NCI-H2029 (cell line): ENCODE measurements at regions not wholly inside any gene's neighbourhood (a gene's known extent, or its start where the extent isn't known, plus 50 kb on each side); places are given as distances from the start of the nearest gene placed in this dataset.

Experiments used
- DNase-seq: peaks from one replicate; lab custom pipeline; 2025; lab: John Stamatoyannopoulos, UW

DNA sequence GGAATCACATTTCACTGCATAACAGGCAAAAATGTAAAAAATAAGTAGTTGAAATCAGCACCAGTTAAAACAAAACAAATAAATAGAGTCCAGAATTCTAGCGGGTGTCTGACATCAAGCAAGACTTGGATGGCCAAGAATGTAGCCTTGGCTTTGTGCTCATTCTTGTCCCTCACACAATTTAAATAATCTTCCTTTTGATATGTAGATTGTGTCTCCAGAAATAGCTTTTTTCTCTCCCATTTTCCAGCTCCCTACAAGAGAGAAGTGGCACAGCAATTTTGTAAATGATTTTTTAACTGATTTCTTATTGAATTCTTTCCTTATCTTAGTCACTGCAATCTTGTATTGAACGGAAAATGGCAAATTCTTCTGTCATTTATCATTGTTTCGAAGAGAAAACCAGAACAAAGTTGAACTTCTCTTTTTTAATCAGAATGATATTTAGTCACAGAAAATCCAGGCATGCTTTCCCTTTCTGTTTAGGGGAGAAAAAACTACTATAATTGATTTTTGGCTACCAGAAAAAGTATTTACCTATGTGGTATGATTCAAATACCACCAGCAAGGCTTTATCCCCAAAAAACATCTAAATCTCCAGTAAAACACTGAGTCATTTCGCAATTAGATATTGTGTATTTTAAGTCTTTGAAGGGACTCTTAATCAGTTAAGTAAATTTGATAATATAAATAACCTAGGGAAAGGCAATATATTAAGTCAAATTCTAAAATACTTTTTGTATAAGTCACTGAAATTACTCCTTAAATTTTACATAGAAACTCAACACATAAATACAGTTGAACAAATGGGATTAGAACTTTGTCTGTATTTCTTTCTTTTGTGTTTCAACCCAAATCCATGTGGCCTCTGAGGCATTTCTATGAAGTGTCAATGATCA lies 481.7 kb downstream of the GBE1 start:
- DNase-seq = no peak

DNA sequence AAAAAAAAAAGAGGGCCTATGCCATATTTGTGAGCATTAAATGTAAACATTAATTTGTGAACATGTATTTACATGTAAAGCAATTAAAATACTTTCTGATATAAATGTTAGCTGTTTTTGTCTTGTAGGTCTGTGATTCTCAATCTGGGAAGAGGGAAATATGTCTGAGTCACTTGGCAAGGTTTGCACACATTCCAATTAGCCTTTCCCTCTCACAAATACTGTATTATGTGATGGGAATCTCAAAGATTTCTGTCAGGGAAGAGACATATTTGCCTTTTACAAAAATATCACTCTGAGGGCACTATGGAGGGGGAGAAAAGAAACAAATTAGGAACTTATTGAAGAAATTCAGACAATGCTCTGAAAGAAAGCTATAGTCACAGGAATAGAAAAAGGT lies 483.6 kb downstream of the GBE1 start:
- DNase-seq = no peak

DNA sequence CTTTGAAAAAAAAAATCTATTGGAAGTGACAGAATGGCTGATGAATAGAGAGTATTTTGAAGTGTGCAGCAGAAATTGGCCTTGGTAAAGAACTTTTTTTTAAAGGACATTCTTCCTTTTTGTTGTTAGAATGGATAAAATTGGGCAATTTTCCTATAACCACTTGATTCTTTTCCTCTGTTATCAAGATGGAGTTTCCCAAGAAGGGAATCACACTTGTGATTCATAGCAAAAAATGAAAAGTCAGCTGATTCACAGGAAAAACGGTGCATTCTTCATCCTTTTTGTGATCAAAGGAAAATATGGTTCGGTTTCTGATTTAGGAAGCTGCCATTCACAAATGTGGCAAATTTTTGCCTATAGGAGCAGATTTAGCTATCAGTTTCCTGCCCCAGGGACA lies 486.8 kb downstream of the GBE1 start:
- no peak for DNase-seq

DNA sequence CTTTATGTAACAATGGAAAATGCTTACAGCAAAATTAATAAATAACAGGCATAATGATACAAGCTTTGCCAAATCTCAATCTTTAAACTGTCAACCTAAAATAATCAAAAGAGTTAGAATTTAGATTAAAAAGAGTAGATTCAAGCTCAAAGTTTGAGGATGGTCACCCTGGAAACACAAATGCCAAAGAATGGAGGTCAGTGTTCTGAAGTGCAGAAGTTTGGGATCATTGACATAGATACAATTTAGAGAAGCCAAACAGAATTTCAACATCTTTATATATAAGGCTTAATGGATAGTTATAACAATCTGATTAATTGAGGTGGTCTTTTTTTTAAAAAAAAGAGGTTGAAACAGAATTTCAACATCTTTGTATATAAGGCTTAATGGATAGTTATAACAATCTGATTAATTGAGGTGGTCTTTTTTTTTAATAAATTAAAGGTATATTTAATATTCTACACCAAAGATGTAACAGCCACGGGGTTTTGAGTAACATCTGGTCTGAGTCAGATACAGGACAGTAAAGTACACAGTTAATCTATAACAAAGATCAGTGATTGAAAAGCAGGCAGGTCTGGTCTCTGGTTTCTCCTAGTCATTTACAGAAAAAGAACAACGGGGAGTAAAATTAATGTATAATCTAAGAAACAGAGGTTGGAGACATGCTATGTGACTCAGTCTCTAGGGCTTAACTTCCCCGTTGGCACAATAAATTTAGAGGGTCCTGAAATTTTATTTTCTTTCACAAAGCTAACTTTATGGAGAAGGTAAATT lies 490.7 kb downstream of the GBE1 start:
- DNase-seq = no peak

DNA sequence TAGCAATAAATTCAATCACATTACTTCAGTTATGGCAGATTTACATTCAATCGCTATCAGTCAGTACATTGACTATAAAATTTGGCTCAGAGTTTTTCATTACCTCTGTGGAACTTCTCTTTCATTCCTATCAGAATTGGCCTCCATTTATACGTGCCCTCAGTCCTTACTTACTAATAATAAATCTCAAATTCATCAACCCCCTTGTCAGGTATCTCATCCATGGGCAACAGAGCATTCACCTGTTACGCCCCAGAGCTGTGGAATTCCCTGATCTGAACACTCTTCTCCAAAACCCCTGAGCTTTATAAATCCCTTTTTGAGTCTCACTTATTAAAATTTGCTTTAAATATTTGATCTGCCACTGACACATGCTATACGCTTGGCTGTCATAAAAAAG lies 492.9 kb downstream of the GBE1 start:
- DNase-seq = no peak

DNA sequence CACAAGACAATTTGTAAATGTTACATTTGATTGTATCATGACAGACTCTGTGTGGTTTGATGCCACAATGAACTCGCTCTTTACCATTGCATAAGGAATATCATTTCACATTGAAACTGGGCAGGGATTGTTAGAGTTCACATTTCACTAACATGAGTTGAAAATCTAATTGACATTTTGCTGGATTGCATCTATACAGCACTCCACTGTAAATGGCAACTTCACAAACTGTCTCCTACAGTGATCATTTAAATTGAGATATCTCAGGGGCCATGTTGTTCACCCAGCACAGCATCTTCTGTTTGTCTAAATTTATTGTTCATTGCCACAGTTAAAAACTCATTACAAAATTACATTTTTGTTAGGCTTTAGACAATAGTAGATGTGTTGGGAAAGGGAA lies 499.4 kb downstream of the GBE1 start:
- no peak for DNase-seq

DNA sequence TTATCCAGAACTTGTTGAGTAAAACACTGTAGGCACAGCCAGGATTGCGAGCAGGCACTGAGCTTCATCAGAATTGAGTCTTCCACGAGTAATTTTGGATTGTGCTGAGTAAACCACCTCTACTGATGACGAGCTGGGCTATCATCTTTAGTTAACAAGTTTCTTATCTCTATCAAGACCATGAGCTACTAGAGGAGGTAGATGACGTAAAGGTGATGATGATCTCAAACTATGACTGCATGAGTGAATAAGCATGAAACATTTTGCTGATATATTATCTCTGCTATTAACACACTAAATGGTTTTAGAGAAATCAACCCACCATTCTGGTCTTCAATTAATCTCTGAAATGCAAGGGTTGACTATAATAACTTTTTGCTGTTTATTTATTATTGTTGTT lies 506.0 kb downstream of the GBE1 start:
- DNase-seq = no peak

DNA sequence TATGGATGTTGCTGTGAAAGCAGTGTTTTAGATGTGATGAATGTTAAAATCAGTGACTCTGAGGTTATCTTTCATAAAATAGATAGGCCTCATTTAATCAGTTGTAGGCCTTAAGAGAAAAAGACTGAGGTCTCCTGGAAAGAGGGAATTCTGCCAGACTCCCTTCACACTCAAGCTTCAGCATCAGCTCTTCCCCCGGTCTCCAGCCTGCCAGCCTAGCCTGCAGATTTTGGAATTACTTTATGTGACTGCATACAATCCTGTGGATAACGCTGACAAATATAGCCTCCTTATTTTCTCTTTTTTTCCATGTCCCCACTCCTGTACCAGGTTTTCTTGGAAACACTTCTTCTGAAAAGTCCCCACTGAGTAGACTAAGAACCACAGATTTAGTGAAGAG lies 510.3 kb downstream of the GBE1 start:
- no peak for DNase-seq

DNA sequence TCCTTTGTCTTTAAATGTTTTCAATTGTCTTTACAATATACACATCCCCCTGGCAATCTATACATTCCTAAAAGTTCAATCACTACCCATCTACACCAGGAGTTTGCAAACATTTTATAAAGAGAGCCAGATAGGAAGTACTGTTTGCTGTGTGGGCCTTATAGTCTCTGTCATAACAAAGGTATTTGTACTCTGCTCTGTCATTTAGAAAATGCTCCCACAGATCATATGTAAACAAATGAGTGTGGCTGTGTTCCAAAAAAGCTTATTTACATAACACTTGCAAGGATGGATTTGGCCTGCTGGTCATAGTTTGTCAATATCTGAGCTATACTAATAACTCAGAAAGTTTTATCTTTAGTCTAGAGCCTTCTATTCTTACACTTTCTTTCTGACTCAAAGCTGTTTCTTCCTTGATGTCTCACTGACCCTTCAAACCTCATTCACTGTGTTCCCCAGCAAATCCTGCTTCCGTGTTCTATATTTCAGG lies 511.9 kb downstream of the GBE1 start:
- DNase-seq = peak; percentile 13

DNA sequence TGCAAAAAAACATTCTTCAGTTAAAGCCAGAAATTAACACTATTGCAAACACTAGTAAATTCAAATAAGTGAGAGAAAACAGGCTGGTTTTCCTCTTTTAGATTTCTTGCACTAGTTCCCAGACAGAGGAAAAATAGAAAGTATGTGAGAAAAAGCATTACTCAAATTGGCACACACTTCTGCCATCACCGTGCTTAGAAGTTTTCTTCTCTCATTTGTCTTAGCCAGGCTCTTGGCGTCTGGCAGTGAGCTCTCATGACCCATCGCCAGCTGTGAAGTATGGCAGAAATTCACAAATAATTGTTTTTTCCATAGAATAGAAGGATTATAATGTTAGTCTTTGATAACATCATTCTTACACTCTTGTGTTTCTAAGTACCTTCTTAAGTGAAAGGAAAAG lies 515.9 kb downstream of the GBE1 start:
- DNase-seq = no peak

DNA sequence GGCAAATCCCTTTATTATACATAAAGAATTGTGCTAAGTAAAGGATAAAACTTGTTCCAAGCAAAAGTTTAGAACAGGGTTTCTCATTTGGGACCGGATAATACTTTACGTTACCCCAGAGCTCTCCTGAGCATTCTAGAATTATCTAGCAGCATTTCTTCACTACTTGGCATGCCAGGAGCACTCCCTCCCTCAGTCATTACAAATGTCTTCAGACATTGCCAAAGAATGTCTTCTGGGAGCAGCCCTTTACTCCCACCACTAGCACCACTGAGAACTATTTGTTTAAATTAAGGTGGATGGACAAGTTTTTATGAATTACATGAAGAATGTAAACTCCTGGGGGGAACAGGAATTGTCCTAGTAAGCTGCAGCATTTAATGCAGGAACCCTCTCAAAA lies 516.4 kb downstream of the GBE1 start:
- no peak for DNase-seq

DNA sequence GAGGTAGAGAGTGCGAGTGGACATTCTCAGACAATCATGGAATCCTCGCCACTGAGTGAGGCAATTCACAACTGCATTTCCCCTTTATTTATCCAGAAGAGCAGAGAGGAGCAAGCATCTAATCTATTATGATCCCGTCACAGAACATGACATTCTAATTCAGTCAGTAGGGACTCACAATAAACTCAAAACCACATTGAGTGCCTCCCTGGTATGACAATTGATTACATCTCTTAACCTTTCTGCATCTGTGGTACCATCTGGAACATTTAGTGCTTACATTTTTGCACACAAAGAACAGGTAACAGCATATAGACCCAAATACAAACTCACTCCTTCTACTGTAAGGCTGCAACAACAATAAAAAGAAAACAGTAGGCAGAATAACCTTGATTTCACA lies 517.2 kb downstream of the GBE1 start:
- DNase-seq = no peak

DNA sequence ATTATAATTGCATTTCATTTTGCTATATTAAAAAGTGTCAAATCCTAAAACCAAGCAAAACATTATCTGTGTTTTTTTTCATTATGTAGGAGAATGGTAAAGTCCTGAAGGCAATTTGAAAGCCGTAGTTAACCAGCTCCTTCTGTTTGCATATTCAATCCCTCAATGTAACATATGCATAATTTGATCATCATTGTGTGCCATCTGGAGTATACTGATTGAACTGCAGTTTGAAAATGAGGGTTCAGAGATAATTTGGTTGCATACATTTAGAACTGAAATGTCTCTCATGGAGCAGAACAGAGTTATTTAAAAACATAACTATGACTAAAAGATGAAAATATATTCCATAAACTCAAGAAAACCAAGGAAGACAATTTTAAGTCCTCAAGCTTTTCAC lies 518.6 kb downstream of the GBE1 start:
- DNase-seq = no peak

DNA sequence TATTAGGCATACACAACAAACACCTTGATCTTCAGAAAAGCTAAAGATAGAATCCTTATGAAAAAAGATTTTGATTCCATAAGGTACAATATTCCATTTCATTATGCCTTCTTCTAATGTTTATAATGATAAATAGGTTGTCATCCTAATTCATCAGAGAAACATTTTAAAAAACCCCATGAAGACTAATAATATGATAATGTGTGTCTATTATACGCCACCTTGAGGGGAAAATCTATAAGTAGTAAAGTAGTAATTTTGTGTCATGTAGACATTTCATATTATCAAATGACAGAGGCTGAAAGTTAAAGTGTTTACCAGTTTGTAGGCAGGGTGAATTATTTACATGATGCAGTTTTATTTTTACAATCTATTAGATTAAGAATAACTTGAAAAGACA lies 524.3 kb downstream of the GBE1 start:
- no peak for DNase-seq

DNA sequence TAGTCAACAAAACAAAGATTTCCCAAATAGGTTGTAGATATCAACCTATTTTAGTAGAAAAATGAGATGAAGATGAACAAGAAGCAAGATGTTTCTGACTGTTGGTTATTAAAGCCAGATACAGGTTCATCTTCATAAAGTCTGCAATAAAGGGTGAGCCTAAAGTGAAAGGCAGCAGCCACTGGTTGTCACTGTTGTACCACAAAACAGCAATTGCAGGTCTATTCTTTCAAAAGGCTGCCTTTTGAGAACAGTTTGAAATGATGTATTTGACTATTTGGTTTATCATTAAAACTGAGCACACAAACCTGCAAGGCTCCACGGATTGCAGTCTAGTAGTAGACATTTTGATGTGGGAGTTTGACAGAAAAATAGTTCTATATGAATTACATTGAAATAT lies 543.4 kb downstream of the GBE1 start:
- no peak for DNase-seq

DNA sequence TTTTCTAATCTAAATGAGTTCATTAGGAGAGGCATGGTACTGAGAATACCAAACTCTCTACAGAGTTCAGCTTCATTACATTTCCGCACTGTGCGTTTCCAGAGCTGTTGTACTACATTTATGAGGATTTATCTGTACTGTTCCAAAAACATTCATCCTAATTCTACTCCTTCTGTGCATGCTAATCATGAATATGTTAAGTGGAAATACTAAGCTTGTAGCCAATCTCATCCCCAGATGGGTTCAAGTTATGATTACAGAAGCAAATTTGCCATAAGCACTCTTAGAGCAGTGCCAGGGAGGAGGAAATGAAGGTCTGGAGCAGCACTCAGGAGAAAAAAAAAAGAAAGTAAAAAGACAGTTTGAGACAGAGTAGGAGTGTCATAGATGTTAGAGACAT lies 544.3 kb downstream of the GBE1 start:
- no peak for DNase-seq

DNA sequence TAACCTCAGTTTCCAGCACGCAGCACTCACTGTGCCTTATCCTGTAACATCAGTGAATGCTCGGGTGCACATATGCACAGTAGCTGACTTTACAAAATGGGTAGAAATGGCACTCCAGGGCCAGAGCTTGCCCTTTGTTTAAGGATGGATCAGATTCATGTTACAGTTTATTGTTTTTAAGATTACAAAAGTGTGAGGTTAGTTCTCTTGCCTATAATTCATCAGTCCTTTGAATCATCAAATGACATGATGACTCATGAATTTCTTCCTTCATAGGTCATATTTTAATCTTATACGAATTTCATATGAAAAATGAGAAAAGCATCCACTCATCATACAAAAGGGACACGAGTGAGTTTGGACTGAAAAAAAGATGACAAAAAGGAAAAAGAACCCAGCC lies 545.3 kb downstream of the GBE1 start:
- no peak for DNase-seq

DNA sequence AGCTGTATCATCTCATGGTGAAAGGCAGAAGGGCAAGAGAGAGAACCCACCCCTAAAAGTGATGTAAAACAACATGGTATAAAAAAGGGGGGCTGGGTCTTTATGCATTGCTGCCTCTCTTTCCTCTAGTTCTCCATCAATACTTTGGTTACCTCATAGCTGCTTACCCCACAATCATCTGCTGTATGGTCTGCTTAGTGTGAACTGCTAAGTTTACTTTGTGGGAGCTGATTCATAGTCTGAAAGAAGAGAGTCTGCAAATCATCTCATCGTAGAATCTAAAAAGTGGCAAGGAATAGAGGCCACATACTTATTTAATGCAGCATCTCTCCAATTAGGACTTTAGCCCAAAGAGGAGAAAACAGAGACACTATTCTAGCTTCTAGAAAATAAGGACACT lies 546.8 kb downstream of the GBE1 start:
- no peak for DNase-seq

DNA sequence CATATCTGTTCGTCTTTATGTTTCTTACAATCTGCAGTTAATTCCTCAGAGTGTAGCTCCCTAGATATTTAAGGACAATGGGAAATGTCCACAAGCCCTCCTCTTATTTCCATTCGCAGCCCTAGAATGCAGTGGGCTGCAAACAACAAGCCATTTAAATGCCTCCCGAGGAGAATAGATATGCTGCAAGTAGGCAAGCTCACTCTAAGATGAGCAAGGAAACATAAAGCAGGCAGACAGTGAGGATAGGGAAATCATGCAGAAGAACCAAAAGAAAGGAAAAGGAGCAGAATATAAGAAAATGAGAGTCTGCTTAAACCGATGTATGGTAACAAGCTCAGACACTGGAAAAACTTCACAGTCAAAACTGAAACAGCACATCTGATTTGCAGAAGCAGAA lies 561.9 kb downstream of the GBE1 start:
- DNase-seq = no peak

DNA sequence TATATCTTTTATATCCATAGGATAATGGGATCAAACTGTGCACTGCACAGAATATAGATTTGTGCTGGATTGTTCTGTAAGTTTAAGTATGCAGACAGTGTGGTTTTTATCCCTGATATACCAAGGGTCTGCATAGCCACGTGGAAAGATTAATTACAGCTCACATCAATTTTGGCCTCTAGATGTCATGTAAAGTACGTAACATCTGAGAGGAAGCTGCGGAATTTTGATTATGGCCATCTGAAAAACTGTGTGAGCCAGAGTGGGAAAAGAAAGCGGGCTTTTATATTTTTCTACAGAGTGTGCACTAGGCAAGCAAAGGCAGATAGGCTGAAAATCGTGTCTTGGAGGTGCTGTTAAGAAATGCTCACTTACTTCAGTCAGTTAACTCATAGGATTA lies 562.7 kb downstream of the GBE1 start:
- DNase-seq = no peak

DNA sequence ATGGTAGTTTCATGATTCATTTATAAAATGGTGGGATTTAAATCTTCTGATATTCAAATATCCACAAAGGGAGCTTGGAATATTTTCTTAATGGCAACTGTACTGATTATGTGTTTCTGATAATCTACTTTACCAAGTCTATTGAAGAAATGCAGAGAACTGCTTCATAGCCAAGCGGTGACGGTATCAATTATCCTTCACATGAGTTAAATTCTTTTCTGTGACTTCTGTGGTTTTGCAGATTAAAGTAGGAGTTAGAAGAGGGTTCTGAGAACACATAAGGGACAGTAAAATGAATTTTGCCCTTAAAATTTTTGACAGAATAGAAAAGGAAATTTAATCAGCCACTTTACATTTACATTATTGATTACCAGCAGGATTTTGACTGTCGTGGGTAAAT lies 563.2 kb downstream of the GBE1 start:
- no peak for DNase-seq

DNA sequence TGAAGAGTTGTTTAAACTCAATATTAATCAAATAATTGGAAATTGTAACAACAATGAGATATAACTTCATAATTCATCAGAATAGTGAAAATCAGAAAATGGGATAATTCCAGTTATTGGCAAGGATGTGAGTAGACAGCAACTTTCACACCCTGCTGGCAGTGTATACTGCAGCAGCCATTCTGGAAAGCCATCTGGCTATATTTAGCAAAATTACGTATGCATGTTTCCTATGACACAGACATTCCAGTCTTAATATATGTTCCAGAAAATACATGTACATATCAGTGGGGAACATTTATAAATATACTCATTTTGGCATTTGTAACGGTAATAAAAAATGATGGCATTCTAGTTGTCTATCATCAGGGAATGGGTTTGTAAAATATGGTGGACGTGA lies 564.1 kb downstream of the GBE1 start:
- no peak for DNase-seq

DNA sequence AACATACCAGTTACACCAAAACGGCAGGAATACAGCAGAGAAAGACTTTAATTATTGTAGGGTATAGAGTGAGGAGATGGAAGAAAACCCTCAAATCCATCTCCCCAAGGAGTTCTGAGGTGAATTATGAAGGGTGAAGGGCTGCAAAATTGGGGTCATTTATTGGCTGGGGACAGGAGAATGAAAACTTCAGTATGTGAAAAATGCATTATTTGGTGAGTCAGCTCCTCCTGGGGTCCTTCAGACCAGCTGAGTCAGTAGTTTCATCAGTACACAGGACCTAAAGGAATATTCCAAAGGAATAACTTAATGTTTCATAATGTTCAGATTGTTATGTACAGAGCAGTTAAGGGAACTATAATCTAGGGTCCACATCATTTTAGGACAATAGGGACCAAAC lies 566.0 kb downstream of the GBE1 start:
- no peak for DNase-seq
